ENCODE measurements at regions not wholly inside any gene's neighbourhood (a gene's known extent, or its start where the extent isn't known, plus 50 kb on each side); places are given as distances from the start of the nearest gene placed in this dataset.

- TF ChIP-seq POLR2A (IDR thresholded peaks at IDR 0.05; ENCODE audit: low read depth, low read length) (no peak), NFE2L2 (IDR thresholded peaks at IDR 0.05; ENCODE audit: low read depth, low read length) (no peak), CEBPB (IDR thresholded peaks at IDR 0.05; ENCODE audit: low read depth, low read length) (no peak), CTCF (conservative IDR thresholded peaks at IDR 0.05; ENCODE audit: low read depth, low read length) (no peak), MAFK (IDR thresholded peaks at IDR 0.05; ENCODE audit: low read depth, low read length) (no peak)
- TF ChIP-seq, protein P1, sequence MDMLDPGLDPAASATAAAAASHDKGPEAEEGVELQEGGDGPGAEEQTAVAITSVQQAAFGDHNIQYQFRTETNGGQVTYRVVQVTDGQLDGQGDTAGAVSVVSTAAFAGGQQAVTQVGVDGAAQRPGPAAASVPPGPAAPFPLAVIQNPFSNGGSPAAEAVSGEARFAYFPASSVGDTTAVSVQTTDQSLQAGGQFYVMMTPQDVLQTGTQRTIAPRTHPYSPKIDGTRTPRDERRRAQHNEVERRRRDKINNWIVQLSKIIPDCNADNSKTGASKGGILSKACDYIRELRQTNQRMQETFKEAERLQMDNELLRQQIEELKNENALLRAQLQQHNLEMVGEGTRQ (IDR thresholded peaks at IDR 0.05; ENCODE audit: low read depth, low read length), result no peak
These were observed 1952.0 kb upstream of the PCDH20 start for GRCh38 chr13:63367522-63368198.
